Retinal pigment epithelial cell (primary cell): ENCODE measurements at regions not wholly inside any gene's neighbourhood (a gene's known extent, or its start where the extent isn't known, plus 50 kb on each side); places are given as distances from the start of the nearest gene placed in this dataset.

Source experiments
- DNase-seq: peaks from one replicate; pipeline ENCODE4 v3.0.0-alpha.2; 2010; ENCODE audit warnings: low read depth
- H3K4me3 ChIP-seq: 2 replicates; pipeline ENCODE4 v1.5.1; 2011; ENCODE audit warnings: mild to moderate bottlenecking, low read length, control low read depth, moderate library complexity
- TF ChIP-seq, protein P1 (sequence below): conservative IDR thresholded peaks from 2 replicates; pipeline ENCODE4 v1.5.1; 2011; ENCODE audit warnings: low read depth, low read length, control low read depth, inconsistent platforms

DNA sequence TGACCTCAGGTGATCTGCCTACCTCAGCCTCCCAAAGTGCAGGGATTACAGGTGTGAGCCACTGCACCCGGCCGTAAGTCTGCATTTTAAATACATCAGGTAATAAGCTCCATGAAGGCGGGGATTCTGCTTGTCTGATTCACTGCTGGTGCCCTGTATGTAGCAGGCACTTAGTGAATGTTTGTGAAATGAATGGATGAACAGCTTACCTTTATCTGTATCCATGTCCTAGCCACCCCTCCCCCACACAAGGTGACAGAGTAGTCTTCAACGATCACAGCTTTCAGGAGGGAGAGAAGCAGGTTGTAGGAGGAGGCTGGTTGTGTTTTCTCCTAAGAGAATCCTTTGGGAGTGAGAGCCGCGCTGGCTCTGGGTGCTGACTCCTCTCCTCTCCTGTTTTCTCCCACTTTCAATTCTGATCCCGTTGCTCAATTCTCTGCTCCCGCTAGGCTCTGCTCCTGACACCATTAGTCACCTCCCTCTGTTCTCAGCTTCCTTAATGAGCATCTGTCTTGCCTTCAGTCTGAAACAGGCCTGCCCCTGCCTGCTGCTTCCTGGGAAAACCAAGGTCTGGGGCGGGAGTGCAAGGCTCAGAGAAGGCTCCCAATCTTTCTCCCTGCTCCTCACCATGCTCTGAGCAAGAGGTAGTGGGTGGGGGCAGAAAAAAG lies 88.8 kb upstream of the CTNNA1 start:
- TF ChIP-seq, protein P1, sequence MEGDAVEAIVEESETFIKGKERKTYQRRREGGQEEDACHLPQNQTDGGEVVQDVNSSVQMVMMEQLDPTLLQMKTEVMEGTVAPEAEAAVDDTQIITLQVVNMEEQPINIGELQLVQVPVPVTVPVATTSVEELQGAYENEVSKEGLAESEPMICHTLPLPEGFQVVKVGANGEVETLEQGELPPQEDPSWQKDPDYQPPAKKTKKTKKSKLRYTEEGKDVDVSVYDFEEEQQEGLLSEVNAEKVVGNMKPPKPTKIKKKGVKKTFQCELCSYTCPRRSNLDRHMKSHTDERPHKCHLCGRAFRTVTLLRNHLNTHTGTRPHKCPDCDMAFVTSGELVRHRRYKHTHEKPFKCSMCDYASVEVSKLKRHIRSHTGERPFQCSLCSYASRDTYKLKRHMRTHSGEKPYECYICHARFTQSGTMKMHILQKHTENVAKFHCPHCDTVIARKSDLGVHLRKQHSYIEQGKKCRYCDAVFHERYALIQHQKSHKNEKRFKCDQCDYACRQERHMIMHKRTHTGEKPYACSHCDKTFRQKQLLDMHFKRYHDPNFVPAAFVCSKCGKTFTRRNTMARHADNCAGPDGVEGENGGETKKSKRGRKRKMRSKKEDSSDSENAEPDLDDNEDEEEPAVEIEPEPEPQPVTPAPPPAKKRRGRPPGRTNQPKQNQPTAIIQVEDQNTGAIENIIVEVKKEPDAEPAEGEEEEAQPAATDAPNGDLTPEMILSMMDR: no peak
- no peak for DNase-seq
- H3K4me3 ChIP-seq: no peak overlapping the region

DNA sequence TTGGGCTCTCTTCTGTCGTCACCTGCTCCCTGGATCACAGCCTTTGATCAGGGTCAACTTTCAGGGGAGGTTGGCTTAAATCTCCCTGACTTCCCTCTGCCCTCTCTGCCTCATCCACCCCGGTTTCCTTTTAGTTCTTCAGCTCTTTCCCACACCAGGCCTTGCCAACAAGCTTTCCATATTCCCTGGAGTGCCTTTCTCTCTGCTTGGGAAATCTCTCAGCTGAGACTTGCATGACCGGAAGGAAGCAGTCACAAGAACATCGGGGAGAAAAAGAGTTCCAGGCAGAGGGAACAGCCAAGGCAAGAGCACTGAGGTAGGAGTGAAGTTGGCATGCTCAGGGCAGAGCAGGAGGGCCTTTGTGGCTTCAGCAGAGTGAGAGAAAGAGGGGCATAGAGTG lies 88.4 kb upstream of the HSPA9 start:
- TF ChIP-seq, protein P1: no peak
- no peak for DNase-seq
- no peak overlapping the region for H3K4me3 ChIP-seq

DNA sequence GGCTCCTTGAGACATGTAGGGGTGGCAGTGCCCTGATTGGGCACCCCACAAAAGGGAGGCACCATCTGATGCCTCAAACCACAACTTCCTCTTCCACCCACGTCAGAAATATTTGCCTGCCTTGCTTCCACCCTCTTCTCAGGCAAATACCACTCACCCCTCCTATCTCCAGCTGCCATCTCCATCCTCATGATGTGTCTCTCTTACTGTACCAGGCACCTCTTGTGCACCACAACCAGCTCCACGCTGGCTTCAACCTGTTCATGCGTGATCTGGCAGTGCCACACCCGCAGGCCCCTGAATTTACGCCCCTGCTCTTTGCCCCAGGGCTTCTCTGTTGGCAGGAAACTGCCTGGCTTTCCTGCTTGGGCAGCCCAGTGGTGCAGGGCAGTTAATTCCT lies 87.8 kb upstream of the HSPA9 start:
- no peak for DNase-seq
- TF ChIP-seq, protein P1: no peak
- no peak overlapping the region for H3K4me3 ChIP-seq

DNA sequence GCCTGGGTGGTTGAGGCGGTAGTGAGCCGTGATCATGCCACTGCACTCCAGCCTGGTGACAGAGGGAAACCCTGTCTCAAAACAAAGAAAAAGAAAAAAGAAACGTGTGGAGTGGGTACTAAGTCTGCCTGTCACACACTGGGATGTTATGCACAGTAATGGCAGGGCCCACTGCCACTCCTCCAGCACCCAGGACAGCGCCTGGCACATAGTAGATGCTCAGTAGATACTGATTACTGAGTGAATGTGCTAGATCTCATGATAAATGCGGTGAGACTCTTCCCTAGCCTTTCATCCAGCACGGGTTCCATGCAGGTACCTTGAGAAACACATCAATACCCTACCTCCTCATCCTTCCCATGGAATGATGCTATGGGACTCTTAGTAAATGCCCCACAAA lies 87.4 kb upstream of the HSPA9 start:
- no peak for DNase-seq
- H3K4me3 ChIP-seq: no peak overlapping the region
- TF ChIP-seq, protein P1: no peak

DNA sequence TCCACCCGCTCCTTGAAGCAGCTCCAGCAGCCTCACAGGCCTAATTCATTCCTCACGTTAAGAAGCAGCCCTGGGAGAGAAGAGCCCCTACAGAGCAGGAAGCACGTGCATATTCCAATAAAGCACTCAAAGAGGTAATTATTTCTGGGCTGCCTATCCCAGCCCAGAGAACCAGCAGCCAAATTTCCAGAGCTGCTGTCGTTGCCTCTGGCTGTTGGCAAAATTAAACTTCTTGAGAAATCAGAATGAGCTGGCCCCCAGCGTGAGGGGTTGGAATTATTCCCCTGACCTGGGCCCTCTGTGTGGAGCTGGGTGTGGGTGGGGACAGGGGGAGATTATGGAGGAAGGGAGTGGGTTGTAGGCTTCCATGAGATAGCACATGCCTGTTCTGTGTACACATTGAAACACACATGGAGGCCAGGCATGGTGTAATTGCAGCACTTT lies 86.8 kb upstream of the HSPA9 start:
- DNase-seq: no peak
- no peak overlapping the region for H3K4me3 ChIP-seq
- TF ChIP-seq, protein P1: no peak

DNA sequence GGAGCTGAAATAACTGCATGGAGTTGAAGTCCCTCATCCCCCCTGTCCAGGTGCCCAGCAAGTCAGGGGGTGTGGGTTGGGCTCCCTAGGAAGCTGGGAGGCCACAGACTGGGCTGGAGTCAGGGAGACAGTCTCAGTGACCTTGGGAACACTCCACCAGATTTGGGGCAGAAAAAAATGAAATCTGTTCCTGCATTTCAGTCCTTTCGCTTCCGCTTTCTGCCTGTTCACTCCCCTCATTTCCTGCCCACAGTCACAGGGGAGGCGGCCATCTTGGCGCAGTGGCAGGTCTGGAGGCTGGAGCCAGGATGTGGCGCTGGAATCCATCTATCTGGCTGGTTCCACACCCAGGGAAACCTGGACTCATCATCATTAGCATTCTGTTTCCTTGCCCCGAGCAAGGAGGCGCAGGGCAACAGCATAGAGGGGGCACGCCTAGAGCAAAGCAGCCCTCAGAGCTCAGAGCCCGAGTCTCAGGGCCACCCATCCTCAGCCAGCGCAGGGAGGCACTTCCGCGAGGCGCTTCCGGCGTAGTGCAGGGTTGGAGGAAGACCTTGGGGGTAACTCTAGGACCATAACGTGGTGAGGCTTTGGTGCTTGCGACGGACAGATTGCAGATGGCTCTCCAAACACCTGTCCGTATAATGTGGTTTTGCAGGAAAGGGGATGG lies 86.2 kb upstream of the HSPA9 start:
- no peak for DNase-seq
- H3K4me3 ChIP-seq: no peak overlapping the region
- TF ChIP-seq, protein P1: no peak

DNA sequence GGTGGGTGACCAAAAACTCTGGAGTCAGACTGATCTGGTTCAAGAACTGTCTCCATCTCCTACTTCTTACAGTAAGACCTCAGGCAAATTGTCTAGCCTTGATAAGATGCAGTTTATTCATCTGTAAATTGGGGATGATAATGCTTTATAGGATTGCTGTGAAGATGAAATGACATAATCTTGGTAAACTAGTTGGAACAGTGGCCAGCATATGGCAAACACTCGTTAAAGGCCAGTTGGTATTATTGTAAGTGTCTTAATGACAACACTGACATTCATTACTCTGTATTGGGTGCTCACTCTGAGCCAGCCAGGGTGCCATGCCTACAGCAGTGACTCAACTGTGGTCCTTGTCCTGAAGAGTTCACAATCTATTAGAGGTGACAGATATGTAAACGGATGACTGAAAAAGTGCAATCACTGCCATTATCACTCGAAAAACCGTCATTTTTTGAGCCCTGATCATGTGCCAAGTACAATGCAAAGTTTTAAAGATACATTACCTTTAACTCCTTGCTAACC lies 84.9 kb upstream of the HSPA9 start:
- TF ChIP-seq, protein P1: no peak

More for the DNA sequence above, 84.9 kb upstream of the HSPA9 start:
- no peak for DNase-seq
- H3K4me3 ChIP-seq: no peak overlapping the region
